Endothelial cell of hepatic sinusoid (primary cell): ENCODE measurements at regions not wholly inside any gene's neighbourhood (a gene's known extent, or its start where the extent isn't known, plus 50 kb on each side); places are given as distances from the start of the nearest gene placed in this dataset.

Experiments used
- in situ Hi-C: cut with HindIII; loops from 2 replicates; pipeline ENCODE4 v1.10.0; 2017; ENCODE audit warnings: low sequenced_read_pairs

DNA sequence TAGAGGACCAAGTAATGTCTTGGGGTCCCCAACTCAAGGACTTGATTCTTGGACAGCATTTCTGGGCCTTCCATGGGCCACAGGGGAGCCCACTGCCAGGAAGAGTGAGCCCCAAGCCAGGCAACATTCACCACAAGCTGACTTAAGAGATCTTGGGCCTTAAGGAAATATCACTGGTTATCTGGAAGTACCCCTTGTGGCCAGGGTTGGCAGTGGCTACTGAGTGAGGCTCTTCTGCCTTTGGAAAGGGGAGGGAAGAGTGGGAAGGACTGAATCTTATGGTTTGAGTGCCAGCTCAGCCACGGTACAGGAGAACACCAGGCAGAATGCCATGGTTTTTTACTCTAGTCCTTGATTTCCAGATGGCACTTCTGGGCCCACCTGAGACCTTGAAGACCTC, 228.9 kb upstream of the RGS18 start:
- in situ Hi-C loops: no loop called here

DNA sequence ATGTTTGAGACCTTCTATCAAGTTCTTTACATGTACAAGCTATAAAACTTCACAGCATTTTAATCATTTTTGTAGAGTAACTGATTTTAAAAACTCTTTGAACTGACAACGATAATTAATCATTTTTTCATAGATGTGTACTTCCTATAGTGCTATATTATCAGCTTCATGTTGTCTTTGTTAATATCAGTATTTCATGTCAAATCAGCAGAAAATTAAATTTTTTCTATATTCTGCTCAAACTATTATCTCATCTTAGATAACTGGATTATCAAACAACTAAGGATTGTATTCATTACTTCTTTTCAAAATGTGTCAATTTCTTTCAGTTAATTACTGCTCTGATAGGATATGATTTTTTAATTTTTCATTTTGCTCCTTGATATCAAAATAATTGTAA, 214.6 kb upstream of the RGS18 start:
- in situ Hi-C loops: no loop called here

DNA sequence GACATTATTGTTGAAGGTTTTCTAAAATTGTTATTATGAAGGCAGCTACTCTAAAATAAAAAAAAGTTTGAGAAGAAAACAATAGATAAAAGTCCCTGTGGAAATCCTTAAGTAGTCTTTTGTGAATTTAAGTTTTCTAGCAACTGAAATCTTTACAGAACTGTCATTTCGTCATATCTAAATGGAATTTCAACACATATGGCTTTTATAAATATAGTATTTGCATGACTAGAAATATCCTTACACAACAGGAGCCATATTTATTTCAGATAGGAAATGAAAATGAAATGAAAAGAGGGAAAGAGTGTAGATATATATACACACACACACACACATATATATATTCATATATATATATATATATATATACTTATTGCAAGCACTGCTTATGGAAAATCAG, 204.7 kb upstream of the RGS18 start:
- in situ Hi-C loops: no loop called here

GRCh38 chr1:191959856-191960255, 198.4 kb upstream of the RGS18 start:
- in situ Hi-C loops: no loop called here

- in situ Hi-C loops: no loop called here
These were observed 195.0 kb upstream of the RGS18 start for GRCh38 chr1:191963286-191963685.

DNA sequence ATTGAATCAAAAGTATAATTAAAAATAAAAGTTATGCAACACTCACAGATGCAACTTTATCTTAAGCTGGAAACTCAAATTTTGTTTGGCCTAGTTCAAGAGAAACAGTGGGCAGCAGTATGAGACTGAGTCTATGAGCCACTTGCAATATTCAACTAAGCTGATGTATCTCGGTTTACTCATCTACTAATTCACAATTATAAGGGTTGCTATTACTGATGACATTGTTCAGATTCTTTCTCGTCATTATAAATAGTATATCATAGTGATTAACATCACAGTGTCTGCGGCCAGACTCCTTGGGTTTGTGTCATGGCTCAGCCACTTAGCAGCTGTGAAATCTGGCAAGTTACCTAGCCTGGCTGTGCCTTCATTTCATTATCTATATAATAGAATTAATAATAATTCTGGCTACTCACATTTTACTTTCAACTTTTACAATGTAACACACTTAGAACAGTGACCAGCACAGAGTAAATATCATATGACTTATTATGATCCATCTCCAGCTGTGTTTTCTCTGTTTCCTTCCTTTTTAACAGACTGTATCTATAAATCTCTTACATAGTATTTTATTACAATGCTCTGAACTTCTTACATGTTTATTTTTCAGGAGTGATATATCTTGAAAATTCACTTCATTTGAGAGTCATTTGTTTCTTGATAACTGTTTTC, 194.3 kb upstream of the RGS18 start:
- in situ Hi-C loops: no loop called here

GRCh38 chr1:191969290-191969689, 189.0 kb upstream of the RGS18 start:
- in situ Hi-C loops: no loop called here

GRCh38 chr1:191970116-191970515, 188.1 kb upstream of the RGS18 start:
- in situ Hi-C loops: no loop called here

DNA sequence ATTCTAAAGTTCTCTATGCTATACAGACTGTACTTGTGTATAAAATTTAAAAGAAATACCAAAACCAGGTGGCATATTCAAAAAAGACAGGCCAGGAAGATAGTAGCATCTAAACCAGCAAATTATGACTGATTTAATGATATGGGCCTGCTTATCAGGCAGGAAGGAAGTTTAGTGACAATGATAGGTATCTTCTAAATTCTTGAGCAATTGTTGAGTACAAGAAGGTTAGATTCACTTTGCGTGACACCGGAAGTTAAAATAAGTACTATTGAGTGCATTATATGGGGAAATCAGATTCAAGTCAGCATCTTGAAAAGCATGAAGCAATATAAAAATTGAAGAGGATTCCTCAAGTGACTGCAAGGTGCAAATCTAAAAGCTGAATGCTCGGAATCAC, 186.8 kb upstream of the RGS18 start:
- in situ Hi-C loops: no loop called here

GRCh38 chr1:191974004-191974403, 184.3 kb upstream of the RGS18 start:
- in situ Hi-C loops: no loop called here

GRCh38 chr1:191977874-191978506, 180.3 kb upstream of the RGS18 start:
- in situ Hi-C loops: no loop called here

DNA sequence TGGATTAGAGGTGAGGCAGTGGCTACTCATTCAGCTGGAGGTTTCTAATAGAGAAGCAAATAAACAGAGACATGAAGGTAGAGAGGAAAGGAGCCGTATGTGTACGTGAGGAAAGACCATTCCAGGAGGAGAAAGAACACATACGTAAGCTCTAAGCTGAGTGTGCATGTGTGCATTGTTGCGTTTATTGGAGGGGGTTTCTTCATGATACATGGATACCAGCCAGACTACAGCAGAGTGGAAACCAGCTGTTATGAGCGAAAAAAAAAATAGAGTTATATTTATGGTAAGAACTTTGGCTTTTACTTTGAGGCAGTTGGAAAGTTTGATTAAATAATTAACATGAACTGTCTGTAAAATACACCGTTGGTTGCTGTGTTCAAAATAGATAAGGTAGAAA, 173.4 kb upstream of the RGS18 start:
- in situ Hi-C loops: no loop called here

- in situ Hi-C loops: no loop called here
These were observed 166.1 kb upstream of the RGS18 start for GRCh38 chr1:191992118-191992517.

- in situ Hi-C loops: no loop called here
These were observed 164.7 kb upstream of the RGS18 start for GRCh38 chr1:191993549-191993948.

DNA sequence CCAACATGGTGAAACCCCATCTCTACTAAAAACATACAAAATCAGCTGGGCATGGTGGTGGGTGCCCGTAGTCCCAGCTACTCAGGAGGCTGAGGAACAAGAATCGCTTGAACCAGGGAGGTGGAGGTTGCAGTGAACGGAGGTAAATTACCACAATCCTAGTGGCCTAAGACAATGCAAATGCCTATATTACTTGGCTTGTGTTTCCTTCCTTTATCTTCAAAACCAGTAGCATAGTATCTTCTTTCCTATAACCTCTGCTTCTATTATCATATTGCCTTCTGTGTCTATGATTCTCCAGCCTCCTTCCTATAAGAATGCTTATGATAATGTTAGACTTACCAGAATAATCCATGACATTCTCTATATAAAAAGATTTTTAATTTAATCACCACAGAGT, 156.2 kb upstream of the RGS18 start:
- in situ Hi-C loops: no loop called here

DNA sequence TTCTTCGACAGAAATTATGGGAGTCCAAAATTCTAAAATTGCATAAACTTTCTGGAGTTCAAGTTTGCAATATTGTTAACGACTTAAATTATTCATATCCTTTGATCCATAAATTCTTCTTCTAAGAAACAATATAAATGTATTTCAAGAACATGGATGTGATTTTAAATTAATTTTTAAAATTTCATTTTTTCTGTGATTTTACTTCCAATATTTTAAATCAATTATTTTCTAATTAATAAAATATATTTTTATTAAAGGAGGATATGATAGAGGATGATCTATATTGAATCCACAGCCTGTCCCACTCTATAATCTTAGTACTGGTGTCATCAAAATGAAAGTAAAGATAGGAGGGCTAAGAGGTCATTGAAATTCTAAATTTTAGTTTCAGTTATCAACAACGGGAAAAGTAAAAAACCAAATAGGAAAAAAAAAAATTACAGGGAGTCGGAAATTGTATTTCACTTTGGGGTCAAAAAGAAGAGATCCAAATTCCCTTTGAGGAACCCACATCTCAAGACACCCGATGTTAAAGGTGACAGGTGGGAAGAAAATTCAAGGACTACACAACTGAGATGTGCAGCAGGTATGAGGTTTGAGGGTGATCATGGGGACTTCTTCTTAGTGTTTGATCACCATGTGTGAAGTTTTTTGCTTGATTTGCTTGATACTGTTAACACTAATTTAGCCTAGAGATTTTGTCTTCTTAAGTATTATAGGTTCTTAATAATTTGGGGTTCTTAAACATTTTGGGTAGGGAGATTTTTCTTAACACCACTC, 154.8 kb upstream of the RGS18 start:
- in situ Hi-C loops: no loop called here

DNA sequence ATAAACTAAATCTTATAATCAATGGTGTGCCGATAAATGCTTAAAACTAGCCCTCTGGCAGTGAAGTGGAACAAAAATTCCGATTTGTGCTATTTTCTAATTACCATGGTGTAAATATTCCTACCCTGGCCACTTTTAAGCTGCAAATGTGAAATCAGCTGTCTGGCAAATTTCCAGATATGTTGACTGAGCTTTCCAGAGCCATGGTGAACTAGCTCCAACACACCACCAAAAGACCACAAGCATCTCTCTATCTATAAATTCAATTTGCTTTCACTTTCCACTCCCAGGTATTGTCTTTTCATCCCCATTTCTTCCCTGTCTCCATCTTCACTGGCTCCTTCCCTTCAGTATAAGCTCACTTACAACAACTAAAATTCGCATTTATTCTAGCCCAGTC, 152.3 kb upstream of the RGS18 start:
- in situ Hi-C loops: no loop called here

DNA sequence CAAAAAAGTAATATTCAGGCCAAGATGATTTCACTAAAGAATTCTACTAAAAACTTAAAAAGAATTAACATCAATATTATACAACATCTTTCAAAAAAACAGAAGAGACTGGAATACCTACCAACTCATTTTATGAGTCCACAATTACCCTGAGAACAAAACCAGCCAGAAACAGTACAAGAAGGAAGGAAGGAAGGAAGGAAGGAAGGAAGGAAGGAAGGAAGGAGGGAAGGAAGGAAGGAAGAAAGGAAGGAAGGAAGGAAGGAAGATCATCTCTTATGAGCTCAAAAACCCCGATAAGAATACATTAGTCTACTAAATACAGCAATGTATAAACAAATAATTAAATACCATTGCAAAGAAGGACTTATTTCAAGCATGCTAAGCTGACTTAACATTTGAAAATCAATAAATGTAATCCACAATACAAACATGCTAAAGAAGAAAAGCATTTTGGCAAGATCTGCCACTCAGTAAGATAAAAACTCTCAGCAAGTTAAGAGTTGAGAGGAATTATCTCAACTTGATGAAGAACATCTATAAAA, 149.9 kb upstream of the RGS18 start:
- in situ Hi-C loops: no loop called here

GRCh38 chr1:192010406-192010805, 147.9 kb upstream of the RGS18 start:
- in situ Hi-C loops: no loop called here

DNA sequence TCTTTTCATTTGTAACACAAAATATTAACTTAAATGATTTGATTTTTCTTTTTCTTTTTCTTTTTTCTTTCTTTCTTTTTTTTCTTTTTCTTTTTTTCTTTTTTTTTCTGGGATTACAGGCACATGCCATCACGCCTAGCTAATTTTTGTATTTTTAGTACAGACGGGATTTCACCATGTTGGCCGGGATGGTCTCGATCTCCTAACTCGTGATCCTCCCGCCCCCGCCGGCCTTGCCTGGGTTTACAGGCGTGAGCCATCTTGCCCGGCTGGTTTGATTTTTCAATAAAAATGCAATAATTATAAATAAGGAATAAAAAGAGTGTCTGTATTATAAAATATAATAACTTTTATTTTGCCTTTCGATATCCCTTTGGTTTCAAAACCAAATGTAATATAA, 146.7 kb upstream of the RGS18 start:
- in situ Hi-C loops: no loop called here

- in situ Hi-C loops: no loop called here
These were observed 135.4 kb upstream of the RGS18 start for GRCh38 chr1:192022827-192023226.

DNA sequence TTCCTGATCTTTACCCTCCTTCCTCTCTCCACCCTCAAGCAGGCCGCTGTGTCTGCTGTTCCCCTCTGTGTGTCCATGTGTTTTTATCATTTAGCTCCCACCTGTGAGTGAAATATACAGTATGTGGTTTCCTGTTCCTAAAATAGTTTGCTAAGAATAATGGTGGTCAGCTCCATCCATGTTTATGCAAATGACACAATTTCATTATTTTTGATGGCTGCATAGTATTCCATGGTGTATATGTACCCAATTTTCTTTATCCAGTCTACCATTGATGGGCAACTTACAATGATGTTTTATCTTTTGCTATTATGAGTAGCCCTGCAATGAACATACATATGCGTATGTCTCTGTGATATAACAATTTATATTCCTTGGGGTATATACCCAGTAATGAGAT, 133.4 kb upstream of the RGS18 start:
- in situ Hi-C loops: no loop called here
